Lower leg skin (tissue), 3 donors: ENCODE measurements at regions not wholly inside any gene's neighbourhood (a gene's known extent, or its start where the extent isn't known, plus 50 kb on each side); places are given as distances from the start of the nearest gene placed in this dataset.

Experiments
- POLR2A ChIP-seq, 2 donors: fragments of 450-650 bp; IDR thresholded peaks; one replicate each; pipeline ENCODE4 v1.6.1; 2016 to 2017; ENCODE audit warnings: antibody characterized with exemption in 2 of 2, mild to moderate bottlenecking in 1 of 2, moderate library complexity in 1 of 2
- TF ChIP-seq, protein P1 (sequence below), 3 donors: fragments of 450-650 bp; IDR thresholded peaks; one replicate each; pipeline ENCODE4 v1.5.1; 2016; ENCODE audit warnings: antibody characterized with exemption in 3 of 3, mild to moderate bottlenecking in 3 of 3, moderate library complexity in 2 of 3

DNA sequence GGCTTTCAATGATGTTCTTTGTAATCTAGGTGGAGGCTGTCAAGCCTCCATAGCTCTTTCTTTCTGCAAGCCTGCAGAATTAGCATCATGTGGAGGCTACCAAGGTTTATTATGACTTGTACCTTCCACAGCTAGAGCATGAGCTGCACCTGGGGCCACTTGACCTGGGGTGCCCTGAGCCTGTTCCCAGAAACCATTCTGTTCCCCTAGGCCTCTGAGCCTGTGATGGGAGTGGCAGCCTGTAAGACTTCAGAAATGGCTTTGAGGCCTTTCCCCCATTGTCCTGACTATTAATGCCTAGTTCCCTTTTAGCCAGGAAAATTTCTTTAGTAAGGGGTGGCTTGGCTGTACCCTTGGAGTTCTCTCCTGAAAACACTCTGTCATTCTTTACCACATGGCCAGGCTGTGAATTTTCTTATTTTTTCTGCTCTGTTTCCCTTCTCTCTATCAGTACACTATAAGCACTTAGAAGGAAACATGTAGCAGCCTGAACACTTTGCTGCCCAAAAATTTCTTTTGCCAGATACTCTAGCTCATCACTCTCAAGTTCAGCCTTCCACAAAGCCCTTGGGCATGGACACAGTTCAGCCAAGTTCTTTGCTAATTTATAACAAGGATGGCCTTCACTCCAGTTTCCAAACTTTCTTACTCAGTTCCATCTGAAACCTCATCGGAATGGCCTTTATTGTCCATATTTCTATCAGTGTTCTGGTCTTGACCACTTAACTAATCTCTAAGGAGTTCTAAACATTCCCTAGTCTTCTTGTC, 61.4 kb upstream of the NR3C1 start:
- no peak for TF ChIP-seq POLR2A (IDR thresholded peaks at IDR 0.05)
- TF ChIP-seq, protein P1, sequence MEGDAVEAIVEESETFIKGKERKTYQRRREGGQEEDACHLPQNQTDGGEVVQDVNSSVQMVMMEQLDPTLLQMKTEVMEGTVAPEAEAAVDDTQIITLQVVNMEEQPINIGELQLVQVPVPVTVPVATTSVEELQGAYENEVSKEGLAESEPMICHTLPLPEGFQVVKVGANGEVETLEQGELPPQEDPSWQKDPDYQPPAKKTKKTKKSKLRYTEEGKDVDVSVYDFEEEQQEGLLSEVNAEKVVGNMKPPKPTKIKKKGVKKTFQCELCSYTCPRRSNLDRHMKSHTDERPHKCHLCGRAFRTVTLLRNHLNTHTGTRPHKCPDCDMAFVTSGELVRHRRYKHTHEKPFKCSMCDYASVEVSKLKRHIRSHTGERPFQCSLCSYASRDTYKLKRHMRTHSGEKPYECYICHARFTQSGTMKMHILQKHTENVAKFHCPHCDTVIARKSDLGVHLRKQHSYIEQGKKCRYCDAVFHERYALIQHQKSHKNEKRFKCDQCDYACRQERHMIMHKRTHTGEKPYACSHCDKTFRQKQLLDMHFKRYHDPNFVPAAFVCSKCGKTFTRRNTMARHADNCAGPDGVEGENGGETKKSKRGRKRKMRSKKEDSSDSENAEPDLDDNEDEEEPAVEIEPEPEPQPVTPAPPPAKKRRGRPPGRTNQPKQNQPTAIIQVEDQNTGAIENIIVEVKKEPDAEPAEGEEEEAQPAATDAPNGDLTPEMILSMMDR (IDR thresholded peaks at IDR 0.05): no peak
